ENCODE measurements at regions not wholly inside any gene's neighbourhood (a gene's known extent, or its start where the extent isn't known, plus 50 kb on each side); places are given as distances from the start of the nearest gene placed in this dataset.

DNA sequence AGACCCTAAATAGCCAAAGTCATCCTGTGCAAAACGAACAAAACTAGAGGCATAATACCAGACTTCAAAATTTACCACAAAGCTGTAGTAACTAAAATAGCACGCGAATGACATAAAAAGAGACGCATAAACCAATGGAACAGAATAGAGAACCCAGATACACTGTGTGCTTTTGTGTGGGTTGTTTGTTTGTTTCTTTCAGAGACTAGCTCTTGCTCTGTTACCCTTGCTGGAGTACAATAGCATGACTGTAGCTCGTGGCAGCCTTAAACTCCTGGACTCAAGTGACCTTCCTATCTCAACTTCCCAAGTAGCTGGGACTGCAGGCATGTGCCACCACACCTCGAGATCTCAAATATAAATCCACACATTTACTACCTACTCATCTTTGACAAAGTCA, 1314.6 kb upstream of the GBE1 start:
- DNase-seq = no peak

DNA sequence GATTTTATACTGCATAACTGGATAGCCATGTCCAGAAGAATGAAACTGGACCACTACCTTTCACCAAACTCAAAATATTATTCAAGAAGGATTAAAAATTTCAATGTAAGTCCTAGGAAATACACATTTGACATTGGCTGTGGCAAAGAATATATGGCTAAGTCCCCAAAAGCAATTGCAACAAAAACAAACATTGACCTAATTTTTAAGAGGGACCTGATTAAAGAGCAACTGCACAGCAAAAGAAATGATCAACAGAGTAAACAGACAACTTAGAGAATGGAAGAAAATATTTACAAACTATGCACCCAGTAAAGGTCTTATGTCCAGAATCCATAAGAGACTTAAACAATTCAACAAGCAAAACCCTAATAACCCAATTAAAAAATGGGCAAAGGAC, 1313.0 kb upstream of the GBE1 start:
- DNase-seq = no peak

DNA sequence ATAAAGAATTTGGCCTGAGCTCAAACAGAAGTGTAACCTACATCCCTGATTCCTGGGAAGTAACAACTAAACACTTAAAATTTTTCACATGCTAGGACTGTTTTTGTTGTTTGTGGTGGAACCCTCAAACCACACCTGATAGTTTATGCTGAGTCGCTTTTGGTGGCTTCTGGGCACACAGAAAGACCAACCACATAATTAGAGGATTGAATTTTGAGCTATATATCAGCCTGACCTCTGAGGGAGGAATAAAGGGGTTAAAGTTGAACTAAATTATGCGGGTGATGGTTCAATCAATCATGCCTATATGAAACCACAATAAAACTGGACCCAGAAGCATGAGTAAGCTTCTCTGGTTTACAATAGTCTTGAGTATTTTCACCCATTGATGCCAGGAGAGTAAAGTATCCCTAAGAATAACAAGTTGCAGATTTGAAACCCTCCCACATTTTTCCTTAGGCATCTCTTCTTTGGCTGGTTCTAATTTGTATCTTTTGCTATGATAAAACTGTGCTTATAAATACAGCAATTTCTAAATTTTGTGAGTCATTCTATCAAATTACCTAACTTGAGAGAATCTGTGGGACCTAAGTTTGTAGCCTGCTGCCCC, 1304.5 kb upstream of the GBE1 start:
- no peak for DNase-seq

DNA sequence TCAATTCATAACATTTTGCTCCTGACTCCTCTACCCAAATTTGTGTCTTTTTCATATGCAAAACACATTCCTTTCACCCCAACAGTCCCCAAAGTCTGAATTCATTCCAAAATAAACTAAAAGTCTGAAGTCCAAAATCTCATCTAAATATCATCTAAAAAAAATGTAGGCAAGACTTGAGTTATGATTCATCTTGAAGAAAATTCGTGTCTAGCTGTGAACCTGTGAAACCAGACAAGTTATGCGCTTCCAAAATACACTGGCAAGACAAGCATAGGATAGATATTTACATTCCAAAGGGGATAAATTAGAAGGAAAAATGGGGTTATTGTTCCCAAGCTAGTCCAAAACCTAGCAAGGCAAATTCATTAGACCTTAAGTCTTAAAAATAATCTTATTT, 1302.0 kb upstream of the GBE1 start:
- DNase-seq = no peak

DNA sequence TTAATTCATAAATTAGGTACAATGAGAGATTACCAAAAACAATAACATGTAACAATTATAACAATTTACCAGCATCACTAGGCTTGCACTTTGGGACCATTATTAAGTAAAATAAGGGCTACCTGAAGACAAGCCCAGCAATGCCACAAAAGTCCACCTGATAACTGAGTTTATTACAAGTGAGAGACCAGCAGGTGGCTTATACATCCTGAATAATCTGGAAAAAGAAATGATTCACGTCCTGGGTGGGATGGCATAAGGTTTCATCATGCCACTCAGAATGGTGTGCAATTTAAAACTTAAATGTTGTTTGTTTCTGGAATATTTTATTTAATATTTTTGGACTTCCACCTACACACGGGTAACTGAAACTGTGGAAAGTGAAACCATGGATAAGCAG, 1287.1 kb upstream of the GBE1 start:
- DNase-seq = no peak

DNA sequence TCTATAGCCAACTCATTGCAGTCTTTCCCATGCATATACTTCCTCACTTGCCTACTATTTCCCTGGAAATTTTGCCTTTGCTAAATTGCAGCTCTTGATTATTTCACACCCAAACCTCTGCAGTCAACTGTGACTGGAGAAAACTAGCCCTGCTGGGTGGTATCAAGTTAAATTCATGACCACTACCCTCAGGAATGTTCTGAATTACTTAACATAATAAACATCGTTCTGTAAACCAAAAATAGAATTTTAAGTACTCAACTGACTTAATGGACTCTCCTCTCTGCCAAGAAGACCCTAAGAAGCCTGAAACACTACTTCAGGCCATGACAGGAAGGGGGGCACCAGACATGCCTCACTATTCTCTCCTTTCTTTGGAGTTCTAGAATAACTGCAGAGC, 1278.0 kb upstream of the GBE1 start:
- DNase-seq = no peak

DNA sequence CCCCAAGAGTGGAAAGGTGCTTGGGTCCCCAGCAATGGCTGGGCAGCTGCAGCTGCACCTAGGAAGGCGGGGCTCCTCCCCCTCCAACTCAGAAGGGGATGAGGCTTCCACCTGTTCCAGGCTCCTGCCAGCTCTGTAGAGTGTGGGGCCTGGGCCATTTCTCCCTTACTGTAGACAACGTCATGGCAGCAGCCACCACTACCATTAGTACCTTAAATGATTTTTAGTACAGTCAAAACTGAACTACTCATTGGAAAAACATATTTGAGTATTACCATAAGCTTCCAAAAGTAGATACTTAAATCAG, 1274.2 kb upstream of the GBE1 start:
- no peak for DNase-seq

DNA sequence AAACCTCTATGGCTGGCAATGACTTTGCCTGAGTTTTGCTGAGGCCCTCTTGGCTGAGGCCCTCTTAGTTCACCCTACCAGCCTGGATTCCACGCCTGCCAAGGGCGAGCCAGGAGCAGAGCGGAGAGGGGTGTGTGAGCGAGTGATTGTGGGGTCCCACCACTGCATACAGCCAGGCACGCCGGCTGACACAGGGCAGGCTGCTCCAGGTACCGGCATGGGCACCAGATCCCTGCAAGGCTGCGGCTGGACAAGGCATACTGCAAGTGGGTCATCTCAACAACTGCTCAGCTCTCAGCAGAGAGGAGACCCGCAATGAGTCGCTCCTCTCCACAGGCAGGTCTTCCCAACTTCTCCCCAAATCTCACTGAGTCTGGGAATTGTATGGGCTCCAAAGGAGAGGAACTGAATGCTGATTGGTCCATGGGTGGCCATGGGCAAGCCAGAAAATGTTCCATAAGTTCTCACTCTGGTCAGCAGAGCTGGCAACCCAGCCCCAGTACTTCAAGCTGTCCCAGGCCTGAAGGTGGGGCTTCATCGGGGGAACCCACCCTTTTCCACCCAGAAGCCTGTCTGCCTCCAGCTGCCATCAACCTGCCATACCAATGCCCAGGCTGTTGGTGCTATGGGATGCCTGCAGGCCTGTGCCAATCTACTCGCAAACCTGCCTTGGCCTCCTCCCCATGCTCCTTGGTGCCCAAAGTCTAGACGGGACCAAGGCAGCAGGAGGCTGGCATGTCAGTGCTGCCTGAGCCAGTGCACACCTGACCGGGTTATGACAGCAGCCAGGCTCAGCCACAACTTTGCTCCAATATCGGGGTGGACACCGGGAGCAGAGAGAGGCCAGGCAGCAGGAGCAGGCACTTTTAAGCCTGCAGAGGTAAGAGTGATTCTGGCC, 1273.6 kb upstream of the GBE1 start:
- no peak for DNase-seq

DNA sequence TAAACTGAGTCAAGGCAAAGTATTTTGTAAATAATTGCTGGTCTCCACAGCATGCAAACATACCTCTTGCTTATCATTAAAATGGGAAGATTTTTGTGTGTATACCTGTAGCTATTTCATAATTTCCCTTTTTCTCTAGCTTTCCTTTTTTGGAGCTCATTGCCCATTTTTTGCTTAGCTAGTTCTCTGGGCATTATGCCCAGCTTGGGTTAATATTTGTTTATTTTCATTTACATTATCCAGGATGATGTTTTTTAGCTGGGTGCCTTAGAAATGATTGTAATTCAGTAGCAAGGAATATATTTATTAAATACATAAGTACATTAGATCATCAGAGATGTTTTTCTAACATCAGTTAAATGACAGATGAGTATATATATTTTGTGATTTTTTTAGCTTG, 1271.7 kb upstream of the GBE1 start:
- DNase-seq = peak; percentile 2

DNA sequence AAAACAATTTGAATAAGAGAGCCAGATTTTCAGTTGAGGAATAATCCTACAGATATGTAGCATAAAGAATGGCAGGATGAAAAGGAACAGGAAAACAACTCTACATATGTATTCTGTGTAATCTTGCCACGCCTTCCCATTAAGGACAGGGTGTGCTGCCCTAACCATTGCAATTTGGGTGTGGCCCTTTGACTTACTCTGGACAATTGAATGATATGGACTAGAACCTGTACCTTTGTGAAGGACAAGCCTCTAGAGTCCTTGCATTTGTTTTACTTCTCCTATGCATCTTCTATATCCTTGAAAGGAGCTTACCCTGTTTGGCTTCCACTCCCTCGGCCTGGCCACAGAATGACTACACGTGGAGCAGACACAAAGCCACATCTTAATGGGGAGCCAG, 1261.6 kb upstream of the GBE1 start:
- no peak for DNase-seq

DNA sequence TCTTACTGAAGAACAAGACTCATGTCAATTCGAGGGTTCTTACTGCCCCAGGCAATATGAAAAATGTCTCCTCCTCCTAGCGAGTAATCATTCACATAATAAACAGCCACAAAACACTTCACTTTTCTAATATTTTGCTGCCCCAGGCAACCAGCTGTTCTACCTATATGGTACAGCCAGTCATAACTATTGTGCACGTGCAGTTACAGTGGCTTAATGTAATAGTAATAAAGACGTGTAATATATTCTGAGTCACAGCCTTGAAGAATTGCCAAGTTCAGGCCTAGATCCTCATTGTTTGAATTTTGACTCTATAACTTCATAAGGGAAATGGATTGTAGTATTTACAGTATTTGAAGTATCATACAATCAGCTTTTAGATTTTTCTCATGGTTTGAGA, 1250.0 kb upstream of the GBE1 start:
- DNase-seq = no peak

DNA sequence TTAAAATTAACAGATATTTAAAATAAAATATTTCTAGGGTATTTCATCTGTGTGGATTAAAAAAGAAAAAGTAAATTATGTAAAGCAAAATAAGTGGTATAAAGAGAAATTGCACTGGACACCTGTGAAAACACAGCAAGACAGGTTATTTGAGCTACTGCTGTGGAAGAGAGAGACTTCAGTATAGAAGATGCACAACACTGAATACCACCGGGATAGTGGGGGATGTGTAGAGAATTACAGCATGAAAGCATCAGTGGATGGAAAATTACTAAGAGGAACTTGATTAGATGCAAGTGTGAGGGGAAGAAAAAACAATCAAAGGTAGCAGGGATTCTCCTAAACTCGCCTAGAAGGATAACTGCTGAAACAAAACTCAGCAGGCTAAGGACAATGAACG, 1242.5 kb upstream of the GBE1 start:
- no peak for DNase-seq

DNA sequence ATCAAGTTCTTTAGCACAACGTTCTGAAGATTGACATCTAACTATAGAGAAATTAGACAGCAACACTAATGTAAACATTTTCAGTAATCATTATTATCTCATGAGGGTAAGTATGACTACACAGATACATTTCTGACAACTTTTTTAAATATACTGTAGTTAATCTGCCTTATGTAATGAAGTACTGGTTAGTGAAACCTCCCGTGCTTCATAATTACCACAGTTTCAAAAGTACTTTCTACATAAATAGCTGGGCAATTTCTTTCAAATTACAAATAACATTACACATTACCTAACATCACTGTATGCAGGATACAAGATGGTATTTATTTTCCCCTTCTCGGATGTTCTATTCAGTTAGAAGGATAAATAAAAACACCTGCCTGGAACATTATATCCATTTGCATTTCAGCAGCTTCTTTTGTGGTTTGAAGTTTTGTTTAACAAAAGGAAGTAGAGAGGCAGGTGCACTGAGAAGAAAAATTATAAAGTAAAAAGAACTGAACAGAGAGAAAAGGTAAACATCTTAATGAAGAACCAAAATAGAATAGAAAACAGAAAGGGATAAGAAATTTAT, 1241.5 kb upstream of the GBE1 start:
- DNase-seq = peak; percentile 23

DNA sequence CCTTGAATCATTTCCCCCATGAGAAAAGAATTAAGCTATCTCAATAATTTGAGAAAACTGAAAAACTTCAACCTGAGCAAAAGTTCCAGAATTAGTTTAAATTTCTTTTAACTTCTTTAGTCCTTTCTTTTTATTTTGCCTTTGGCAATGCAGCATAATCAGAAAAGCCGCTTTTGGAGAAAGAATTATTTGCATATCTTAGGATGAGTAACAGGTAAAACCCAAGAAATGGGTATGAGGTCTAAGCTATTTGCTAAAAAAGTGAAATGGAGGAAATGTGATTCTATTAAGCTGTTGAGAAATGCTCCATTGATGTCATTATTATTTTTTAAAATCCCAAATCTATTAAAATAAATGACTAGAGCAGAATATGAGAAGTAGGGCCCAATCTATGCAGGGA, 1238.3 kb upstream of the GBE1 start:
- no peak for DNase-seq

DNA sequence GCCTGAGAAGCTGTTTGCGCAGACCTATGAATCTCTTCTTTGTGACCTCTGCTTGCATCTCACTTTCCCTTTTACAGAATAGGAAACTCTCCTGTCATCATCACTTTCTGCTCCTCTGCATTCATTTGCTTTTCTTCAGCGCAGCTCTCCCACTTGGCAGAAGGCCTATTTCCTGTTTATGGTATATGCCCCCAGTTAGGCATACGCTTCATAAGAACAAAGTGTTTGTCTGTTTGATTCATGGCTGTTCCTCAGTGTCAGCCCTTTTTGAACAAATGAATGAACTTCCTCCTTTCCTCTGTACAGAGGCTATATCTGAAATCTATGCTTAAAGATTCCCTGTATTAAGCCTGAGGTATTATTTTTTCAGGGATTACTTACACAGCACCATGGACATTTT, 1216.9 kb upstream of the GBE1 start:
- no peak for DNase-seq

DNA sequence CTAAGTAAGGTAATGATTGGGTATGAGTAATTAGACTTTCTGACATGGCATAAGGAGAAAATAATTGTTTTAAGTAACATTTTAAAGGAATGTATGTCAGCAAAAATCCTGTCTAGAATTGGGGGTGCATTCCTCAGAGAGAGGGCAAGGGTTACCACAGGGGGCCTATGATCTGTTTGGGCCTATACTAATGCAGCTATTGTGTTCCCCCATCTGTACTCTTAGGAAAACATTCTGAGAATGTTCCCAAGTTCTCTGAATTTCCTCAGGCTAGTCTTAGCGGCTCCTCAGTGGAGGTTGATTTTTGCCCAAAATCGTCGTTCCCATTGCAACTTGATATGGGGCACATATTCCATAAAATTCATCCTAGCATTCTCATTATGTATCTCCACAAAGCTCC, 1216.4 kb upstream of the GBE1 start:
- no peak for DNase-seq

DNA sequence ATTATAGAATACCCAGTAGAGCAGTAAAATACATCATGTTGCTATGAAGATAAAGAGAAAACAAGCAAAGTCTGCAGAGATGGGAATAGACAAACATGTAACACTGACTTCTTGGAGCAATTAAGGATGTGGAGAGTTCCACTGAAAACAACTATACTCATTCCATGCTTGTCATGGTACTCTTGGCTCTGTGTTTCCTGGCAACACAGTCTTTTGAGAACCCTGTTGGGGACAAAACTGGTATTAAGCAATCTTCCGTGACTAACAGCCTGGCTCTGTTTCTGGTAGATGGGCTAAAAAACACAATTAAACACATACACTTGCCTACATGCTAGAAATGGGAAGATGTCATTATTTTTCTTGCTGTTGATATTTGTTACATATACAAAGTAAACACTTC, 1212.3 kb upstream of the GBE1 start:
- no peak for DNase-seq

DNA sequence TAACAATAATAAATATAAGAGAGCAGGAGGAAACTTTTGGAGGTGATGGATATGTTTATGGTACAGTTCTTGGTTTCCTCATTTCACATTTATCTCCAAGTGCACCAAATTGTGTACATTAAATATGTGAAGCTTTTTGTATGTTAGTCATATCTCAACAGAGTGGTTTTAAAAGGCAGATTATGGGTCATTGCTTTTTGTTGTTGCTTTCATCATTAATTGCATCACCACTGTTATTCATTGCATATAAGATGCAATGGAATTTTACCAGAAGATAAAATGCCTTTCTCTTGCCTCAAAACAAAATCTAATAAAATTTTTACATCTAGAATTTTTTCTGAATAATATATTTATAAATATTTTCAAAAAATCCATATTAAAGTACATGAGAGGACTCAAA, 1198.9 kb upstream of the GBE1 start:
- no peak for DNase-seq

DNA sequence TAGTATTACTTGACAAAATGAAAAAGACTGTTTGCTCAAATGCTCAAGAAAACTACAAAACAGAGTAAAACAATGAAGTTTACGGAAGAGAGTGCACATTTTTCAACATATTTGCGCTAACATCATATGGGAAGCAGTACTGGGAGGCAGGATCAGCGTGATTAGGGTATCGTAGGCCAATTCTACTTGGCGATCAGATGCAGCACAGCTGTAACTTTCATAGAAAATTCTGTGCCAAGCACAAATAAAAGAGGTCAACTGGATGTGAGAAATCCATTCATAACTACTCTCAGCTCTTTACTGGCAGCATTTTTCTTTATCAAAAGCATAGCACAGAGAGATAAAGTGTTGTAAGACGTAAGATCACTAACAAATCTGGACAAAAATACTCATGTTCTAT, 1196.3 kb upstream of the GBE1 start:
- no peak for DNase-seq

DNA sequence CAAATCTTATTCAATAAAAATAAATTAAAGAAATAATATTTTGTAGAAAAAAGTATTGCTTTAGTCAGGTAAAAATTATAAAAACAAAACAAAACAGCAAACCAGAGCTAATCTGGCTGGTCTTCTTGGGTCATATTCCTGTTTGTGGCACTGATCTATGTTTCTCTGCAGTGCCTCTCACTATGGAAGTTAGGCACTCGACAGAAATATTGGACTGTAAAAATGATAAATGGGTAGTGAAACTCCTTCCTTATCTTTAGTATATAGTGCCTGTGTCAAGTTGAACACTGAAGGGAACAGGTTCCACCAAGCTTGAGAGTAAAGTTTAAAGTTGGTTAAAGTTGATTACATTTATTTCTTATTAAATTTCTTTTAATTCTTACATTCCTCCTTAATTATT, 1195.6 kb upstream of the GBE1 start:
- DNase-seq = no peak

DNA sequence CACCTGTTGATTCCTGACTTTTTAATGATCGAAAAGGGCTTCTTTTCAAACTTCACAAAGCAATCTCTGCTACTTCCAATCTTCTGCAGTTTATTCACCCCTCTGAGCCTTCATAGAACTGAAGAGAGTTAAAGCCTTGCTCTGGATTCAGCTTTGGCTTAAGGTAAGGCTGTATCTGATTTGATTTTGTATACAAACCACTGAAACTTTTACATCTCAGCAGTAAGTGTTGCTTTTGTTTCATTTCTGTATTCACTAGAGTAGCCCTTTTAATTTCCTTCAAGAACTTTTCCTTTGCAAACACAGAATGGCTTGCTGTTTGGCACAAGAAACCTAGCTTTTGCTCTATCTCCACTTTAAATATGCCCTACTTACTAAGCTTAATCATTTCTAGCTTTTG, 1193.0 kb upstream of the GBE1 start:
- no peak for DNase-seq

DNA sequence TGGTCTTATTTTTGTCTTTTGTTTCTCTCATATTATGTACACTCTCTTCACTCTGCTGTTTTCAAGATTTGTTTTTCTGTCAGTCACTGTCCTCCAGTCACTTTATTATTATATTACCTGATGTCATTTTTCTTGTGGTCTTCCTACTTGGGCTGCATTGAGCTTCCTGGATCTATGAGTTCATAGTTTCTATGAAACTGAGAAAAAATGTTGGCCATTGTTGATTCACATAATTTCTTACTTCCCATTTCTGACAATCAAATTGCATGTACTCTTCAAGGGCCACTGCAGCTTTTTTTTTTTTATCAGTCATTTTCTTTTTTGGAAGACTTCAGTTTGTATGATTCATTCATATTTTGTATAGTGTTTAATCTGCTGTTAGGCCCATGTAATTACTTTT, 1180.6 kb upstream of the GBE1 start:
- no peak for DNase-seq

DNA sequence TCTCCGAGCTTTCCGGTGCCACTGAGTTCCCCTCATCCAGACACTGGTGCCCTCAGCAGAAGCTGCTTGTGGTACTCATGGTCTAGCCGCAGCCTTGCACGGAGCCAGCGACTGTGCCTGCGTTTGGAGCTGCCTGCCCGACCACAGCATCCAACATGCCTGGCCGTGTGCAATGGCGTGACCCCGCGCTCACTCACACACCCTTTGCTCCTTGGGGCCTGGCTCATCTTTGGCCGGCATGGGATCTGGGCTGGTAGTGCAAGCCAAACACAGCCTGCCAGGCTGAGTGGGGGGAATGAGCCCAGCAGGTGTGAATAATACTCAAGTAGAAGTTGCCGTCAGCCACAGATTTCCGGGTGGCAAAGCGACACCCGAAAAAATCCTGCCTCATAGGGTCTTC, 1178.7 kb upstream of the GBE1 start:
- DNase-seq = no peak

DNA sequence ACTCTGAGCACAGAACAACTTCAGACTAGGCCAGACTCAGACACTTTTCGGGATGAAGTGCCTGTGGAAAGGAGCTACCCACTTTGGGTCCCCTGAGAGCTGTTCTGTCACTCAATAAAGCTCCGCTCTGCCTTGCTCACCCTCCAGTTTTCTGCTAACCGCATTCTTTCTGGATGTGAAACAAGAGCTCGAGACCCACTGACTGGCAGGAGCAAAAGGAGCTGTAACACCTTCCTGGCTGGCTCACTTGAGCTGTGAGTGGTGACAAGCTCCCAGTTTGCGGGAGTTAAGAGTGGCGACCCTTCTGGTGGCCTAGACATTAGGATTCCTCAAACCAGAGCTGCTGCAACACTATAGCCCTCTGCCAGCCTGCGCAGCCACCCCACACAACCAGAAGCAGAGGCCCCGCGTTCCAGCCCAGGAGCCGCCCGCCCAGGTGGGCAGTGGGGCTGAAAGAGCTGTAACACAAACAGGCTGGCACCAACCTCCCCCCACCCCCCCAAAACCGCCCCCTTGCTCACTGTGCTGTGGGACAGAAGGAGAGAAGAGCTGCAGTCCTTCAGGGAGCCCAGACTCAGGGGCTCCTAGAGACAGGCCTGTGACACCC, 1178.1 kb upstream of the GBE1 start:
- no peak for DNase-seq

Measured in NCI-H1092 treated with DMSO at 0.1 percent for 48 hours (cell line).